ENCODE measurements at regions not wholly inside any gene's neighbourhood (a gene's known extent, or its start where the extent isn't known, plus 50 kb on each side); places are given as distances from the start of the nearest gene placed in this dataset.

- no peaks in the 10 kb centered on the region for H3K36me3 ChIP-seq
- H4K20me1 ChIP-seq (ENCODE audit: low read depth): no peaks in the 10 kb centered on the region
- H3K27me3 Mint-ChIP-seq (ENCODE audit: insufficient read depth, low read depth): peaks cover 4% of the 10 kb centered on the region
- no peaks in the 10 kb centered on the region for H3K4me1 Mint-ChIP-seq
- no peak overlapping the region for H3K27ac Mint-ChIP-seq
- H3K4me2 ChIP-seq: no peak overlapping the region
- no peaks in the 10 kb centered on the region for H3K4me1 ChIP-seq
- H3K4me3 ChIP-seq: no peak overlapping the region
- TF ChIP-seq, protein P1, sequence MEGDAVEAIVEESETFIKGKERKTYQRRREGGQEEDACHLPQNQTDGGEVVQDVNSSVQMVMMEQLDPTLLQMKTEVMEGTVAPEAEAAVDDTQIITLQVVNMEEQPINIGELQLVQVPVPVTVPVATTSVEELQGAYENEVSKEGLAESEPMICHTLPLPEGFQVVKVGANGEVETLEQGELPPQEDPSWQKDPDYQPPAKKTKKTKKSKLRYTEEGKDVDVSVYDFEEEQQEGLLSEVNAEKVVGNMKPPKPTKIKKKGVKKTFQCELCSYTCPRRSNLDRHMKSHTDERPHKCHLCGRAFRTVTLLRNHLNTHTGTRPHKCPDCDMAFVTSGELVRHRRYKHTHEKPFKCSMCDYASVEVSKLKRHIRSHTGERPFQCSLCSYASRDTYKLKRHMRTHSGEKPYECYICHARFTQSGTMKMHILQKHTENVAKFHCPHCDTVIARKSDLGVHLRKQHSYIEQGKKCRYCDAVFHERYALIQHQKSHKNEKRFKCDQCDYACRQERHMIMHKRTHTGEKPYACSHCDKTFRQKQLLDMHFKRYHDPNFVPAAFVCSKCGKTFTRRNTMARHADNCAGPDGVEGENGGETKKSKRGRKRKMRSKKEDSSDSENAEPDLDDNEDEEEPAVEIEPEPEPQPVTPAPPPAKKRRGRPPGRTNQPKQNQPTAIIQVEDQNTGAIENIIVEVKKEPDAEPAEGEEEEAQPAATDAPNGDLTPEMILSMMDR (IDR thresholded peaks at IDR 0.05): no peak
- TF ChIP-seq EZH2 (IDR thresholded peaks at IDR 0.05) (no peak), EZH2phosphoT487 (IDR thresholded peaks at IDR 0.05) (no peak)
- no peak overlapping the region for H2AFZ ChIP-seq (replicated peaks)
- H3K27me3 ChIP-seq: no peaks in the 10 kb centered on the region
- no peaks in the 10 kb centered on the region for H3F3A ChIP-seq (ENCODE audit: low read depth)
- H3K79me2 ChIP-seq (ENCODE audit: low read depth): no peaks in the 10 kb centered on the region
- no peak overlapping the region for H3K4me3 Mint-ChIP-seq
- no peak overlapping the region for H3K27ac ChIP-seq
- DNase-seq (ENCODE audit: low spot score): no peak
- no peaks in the 10 kb centered on the region for H3K9me3 Mint-ChIP-seq
- H3K9me3 ChIP-seq (ENCODE audit: low read depth): no peaks in the 10 kb centered on the region
- no peaks in the 10 kb centered on the region for H3K36me3 Mint-ChIP-seq
- H3K9ac ChIP-seq: no peak overlapping the region
Measured at GRCh38 chr9:111144741-111145140, 106.5 kb upstream of the LPAR1 start.

DNA sequence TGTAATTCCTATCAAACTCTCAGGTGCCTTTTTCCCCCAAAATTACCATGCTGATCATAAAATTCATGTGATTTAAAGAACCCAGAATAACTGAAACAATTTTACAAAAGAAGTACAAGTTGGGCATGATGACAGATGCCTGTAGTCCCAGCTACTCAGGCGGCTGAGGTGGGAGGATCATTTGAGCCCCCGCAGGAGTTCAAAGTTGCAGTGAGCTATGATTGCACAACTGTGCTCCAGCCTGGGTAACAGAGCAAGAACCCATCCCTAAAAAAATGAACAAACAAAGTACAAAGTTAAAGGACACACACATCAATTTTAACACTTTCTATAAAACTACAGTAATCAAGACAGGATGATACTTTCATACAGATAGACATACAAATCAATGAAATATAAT is 97.9 kb upstream of the LPAR1 start:
- no peaks in the 10 kb centered on the region for H3K79me2 ChIP-seq (ENCODE audit: low read depth)
- H3K27me3 Mint-ChIP-seq (ENCODE audit: insufficient read depth, low read depth): no peaks in the 10 kb centered on the region
- no peak overlapping the region for H3K4me3 Mint-ChIP-seq
- no peaks in the 10 kb centered on the region for H4K20me1 ChIP-seq (ENCODE audit: low read depth)
- no peak overlapping the region for H3K27ac ChIP-seq
- no peak for DNase-seq (ENCODE audit: low spot score)
- no peak overlapping the region for H3K4me2 ChIP-seq
- TF ChIP-seq EZH2 (IDR thresholded peaks at IDR 0.05): no peak
- TF ChIP-seq, protein P1 (IDR thresholded peaks at IDR 0.05): no peak
- no peak for TF ChIP-seq EZH2phosphoT487 (IDR thresholded peaks at IDR 0.05)
- H3K4me3 ChIP-seq: no peak overlapping the region
- no peak overlapping the region for H3K9ac ChIP-seq
- no peak overlapping the region for H2AFZ ChIP-seq (replicated peaks)
- H3K4me1 Mint-ChIP-seq: peaks cover 5% of the 10 kb centered on the region
- H3F3A ChIP-seq (ENCODE audit: low read depth): no peaks in the 10 kb centered on the region
- no peaks in the 10 kb centered on the region for H3K36me3 Mint-ChIP-seq
- H3K4me1 ChIP-seq: no peaks in the 10 kb centered on the region
- H3K9me3 Mint-ChIP-seq: peaks cover 16% of the 10 kb centered on the region
- H3K9me3 ChIP-seq (ENCODE audit: low read depth): no peaks in the 10 kb centered on the region
- no peaks in the 10 kb centered on the region for H3K27me3 ChIP-seq
- no peaks in the 10 kb centered on the region for H3K36me3 ChIP-seq
- H3K27ac Mint-ChIP-seq: no peak overlapping the region

DNA sequence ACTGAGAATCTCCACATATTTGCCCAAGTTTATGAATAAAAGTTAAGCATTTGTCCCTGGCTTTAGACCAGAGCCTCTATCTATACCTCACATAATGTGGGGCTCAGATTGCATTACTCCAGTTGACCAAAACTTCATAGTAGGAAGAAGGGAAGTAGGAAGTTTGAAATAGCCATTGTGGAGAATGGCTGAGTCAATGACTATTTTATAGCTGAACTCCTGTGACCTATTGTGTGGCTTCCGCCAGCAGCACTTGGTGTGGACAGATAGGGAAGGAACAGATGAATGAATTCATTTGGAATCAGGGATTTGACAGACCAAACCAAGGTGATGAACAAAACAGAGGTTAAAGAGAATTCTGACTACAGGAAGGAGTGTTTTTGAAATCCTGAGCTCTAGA is 92.9 kb upstream of the LPAR1 start:
- Histone ChIP-seq H3K4me1 (no peaks in the 10 kb centered on the region), H4K20me1 (ENCODE audit: low read depth) (no peaks in the 10 kb centered on the region), H3K27me3 (no peaks in the 10 kb centered on the region), H3K9me3 (ENCODE audit: low read depth) (no peaks in the 10 kb centered on the region), H3K9ac (no peak overlapping the region), H3K79me2 (ENCODE audit: low read depth) (no peaks in the 10 kb centered on the region), H3K27ac (no peak overlapping the region), H3K4me3 (no peak overlapping the region), H3K36me3 (no peaks in the 10 kb centered on the region), H2AFZ (replicated peaks) (no peak overlapping the region), H3K4me2 (no peak overlapping the region), H3F3A (ENCODE audit: low read depth) (no peaks in the 10 kb centered on the region)
- Mint-ChIP-seq H3K27ac (no peak overlapping the region), H3K4me3 (no peak overlapping the region), H3K27me3 (ENCODE audit: insufficient read depth, low read depth) (peaks cover 5% of the 10 kb centered on the region), H3K9me3 (peaks cover 16% of the 10 kb centered on the region), H3K36me3 (no peaks in the 10 kb centered on the region), H3K4me1 (peaks cover 6% of the 10 kb centered on the region)
- TF ChIP-seq EZH2 (IDR thresholded peaks at IDR 0.05) (no peak), EZH2phosphoT487 (IDR thresholded peaks at IDR 0.05) (no peak)
- TF ChIP-seq, protein P1 (IDR thresholded peaks at IDR 0.05): no peak
- no peak for DNase-seq (ENCODE audit: low spot score)

Measured in neural progenitor cell (in vitro differentiated cells).